Globus pallidus (tissue), 1 donor: ENCODE measurements at regions not wholly inside any gene's neighbourhood (a gene's known extent, or its start where the extent isn't known, plus 50 kb on each side); places are given as distances from the start of the nearest gene placed in this dataset.
"Not testable (repeated sequence)": the region's sequence is repeated elsewhere in the genome, so short reads cannot be mapped to it uniquely, and the experiment has no call there.

Experiments used
- DNase-seq: peaks from one replicate; pipeline ENCODE4 v3.0.0-alpha.2; 2015; ENCODE audit warnings: low spot score

- no peak for DNase-seq
These were observed 182.7 kb downstream of the TBX18 start for GRCh38 chr6:84581494-84582259.

GRCh38 chr6:84579404-84579803 lies 185.0 kb downstream of the TBX18 start:
- no peak for DNase-seq

GRCh38 chr6:84576029-84576428 lies 188.4 kb downstream of the TBX18 start:
- no peak for DNase-seq

- no peak for DNase-seq
These were observed 189.1 kb downstream of the TBX18 start for GRCh38 chr6:84575264-84575663.

DNA sequence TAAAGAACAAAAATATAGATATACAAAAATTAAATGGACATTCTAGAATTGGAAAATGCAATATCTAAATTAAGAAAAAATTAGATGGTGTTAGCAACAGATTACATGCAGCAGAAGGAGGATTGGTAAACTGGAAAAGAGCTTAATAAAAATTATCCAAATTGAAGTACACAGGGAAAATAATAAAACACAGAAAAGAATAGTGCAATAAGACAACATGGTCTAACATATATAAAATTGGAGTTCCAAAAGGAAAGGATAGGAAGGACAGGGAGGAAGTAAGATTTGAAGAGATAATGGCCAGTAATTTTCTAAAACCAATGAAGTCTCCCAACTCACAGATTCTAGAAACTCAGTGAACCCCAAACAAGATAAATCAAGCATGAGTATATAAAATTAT lies 194.5 kb downstream of the TBX18 start:
- no peak for DNase-seq

GRCh38 chr6:84568971-84569370 lies 195.4 kb downstream of the TBX18 start:
- DNase-seq: no peak

DNA sequence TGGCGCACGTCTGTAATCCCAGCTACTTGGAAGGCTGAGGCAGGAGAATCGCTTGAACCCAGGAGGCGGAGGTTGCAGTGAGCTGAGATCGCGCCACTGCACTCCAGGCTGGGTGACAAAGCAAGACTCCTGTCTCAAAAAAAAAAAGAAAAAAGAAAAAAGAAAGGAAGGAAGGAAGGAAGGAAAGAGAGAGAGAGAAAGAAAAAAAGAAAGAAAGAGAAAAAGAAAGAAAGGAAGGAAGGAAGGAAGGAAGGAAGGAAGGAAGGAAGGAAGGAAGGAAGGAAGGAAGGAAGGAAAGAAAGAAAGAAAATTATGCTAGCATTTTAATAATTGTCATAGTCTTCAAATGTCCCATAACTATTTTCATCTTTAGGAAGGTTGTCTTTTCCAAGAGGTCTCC lies 198.7 kb downstream of the TBX18 start:
- not testable (repeated sequence) for DNase-seq

DNA sequence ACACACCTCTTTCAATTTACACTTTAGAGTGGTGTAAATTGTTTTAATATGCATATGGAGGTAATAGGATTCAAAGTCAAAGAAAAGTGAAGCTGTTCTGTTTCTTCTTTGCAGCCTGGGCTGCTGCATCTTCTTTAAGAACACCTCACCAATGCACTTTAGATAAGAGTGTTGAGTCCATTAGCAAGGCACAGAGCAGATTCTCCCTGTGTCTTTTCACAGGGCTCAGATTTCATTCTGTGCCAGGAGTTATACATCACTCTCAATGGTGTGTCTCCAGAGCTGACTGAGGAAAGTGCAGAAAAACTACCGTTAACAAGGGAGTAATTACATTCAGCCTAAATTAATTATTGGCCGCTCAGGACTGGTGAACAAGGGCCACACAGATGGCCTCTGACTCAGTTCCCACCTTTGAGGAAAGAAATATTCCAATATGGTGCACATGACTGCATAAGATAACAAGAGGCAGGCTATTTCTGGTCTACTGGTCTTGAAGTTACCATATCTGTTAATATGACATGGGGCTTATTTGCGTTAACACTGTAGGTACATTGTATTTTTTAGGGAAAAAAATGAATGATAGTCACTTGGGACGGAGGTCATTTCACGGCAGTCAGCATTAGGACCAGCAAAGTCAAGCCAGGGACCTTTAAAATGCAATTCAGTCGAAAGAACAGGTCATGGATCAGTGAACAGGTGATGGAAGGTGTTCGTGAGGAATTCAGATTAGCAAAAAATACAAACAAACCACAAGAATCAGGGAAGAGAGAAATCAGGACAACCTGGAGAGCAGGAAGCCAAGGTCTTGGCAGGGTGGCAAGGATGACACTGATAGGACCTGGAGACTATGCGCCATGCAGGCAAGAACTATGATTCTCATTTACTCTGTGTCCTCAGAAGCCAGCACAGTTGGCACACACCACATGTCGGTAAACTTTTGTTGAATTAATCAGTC lies 203.7 kb downstream of the TBX18 start:
- no peak for DNase-seq

DNA sequence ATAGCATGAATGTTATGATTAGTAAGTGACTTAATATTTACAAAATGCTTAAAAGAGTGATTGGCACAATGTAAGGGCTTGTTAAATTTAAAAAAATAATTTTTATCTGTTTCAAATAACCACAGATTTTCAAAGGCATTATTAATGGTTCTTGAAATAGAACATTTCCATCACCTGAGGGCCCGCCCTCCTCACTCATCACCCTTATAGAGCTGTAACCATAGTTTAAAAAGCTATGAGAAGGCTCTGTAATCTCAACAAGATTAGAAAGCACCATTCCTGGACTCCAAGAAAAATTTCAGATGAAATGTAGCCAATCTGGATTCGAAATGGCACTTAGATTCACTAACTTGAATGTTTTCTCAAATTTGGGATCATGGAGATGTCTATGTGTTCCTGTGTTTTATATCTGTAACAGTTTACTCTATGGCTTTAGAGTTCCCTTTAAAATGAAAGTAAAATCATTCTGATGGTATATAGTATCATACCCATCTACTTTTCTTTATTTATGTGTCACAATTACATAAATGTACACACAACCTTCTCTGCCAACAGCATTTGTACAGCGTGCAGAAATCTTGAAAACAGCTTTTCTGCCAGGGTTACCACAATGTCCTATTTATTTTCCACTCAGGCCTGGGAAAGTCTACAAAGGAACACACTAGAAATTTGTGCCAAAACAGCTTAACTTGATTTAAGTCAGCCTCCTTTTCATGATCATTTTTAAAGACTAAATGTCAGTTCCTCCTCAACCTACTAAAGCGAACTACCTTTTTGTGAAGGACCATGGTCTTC lies 207.7 kb downstream of the TBX18 start:
- no peak for DNase-seq

- DNase-seq: no peak
These were observed 209.7 kb downstream of the TBX18 start for GRCh38 chr6:84554706-84555105.

GRCh38 chr6:84554074-84554473 lies 210.3 kb downstream of the TBX18 start:
- no peak for DNase-seq

- DNase-seq: no peak
These were observed 210.9 kb downstream of the TBX18 start for GRCh38 chr6:84553527-84553926.

DNA sequence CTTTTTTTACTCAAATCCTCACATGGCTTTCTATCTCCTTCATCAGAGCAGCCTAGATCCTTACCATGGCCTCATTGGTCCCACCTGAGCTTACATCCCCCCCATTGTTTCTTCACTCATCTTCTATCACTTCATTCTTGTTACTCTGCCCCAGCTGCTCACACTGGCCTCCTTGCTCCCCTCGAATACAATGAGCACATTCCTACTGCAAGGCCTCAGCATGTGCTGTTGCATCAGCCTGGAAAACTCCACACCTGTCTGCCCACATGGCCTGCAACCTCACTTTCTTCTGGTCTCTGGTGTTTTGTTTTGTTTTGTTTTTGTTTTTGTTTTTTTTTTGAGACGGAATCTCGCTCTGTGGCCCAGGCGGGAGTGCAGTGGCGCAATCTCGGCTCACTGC lies 212.6 kb downstream of the TBX18 start:
- DNase-seq: no peak

- DNase-seq: no peak
These were observed 214.5 kb downstream of the TBX18 start for GRCh38 chr6:84549917-84550316.

GRCh38 chr6:84547341-84547801 lies 217.0 kb downstream of the TBX18 start:
- DNase-seq: no peak

GRCh38 chr6:84546427-84546914 lies 217.9 kb downstream of the TBX18 start:
- no peak for DNase-seq

DNA sequence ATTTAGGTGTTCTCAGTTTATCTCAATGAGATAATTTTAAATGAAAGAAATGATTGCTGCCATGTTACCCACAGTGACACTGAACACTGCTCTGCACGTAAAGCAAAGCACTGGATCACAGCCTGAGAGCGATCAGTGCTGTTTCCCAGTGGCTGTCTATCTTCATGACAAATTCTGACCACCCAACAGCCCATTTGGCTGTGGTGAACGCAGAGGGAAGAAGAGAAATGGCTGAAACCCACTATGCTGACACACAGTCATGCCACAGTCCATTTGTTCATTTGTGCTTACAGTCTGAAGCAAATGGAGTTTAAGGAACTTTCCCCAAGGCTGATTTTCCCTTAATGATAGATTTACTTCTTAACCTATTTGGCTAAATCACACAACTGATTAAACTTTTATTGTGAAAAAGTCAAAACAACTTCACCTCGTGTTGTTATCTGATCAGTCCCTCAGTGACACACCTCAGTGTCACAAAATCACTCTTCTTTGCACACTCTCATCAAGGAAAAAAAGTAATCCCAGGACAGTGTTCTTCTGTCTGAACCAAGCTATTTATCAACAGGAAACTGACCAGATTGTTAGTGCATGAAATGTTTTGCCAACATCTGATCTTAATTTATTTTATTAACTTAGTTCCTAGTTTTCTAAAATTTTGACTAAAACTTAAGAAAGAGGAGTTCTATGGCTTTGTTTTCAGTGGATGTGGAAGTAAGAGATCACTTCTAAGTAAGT lies 225.1 kb downstream of the TBX18 start:
- DNase-seq: no peak

DNA sequence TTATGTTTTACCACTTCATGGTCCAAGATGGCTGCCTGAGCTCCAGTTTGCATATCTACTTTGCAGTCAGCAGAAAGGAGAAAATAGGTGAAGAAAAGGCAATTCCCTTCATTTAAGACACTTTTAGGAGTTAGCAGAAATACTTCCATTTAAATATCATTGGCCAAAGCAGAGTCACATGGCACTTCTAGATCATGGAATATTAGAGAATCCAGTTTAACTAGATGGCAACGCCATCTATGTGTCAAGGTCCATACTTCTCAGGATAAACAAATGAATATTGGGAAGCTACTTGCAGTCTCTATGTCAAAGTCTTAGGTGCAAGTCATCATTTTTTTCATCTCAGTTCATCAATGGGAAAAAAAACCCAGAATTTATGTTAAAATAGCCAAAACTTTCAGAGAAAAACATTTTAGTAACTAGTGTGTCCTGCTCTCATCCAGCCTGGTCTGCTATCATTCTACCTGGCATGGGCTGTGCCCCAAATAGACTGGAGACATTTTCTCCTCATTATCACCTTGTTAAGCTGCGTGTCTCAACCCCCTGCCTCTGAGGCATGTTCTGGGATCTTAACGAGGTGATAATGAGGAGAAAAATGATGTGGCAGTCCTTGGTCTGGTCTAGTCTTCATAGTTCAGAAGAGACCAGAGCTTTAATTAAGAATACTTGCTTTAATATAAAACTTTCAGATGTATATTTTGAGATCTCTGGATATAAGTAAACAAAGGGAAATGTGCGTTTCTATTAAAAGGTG lies 227.3 kb downstream of the TBX18 start:
- no peak for DNase-seq

- DNase-seq: no peak
These were observed 236.2 kb downstream of the TBX18 start for GRCh38 chr6:84528201-84528600.

DNA sequence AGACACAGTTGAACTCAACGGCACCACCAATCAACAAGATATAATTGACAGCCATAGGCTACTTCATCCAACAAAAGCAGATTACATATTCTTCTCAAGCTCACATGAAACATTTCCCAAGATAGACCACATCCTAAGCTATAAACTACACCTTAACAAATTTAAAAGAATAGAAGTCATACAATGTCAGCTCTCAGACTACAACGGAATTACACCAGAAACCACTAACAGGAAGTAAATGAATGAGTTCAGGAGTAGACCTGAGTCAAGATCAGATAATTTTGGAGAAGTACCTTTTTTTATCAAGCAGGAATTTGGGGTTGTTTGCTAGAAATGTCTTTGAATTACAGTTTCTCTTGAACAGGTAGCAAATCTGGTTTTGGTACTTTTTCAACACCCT lies 237.8 kb downstream of the TBX18 start:
- DNase-seq: no peak

- no peak for DNase-seq
These were observed 238.5 kb downstream of the TBX18 start for GRCh38 chr6:84525907-84526306.
